ENCODE measurements at regions not wholly inside any gene's neighbourhood (a gene's known extent, or its start where the extent isn't known, plus 50 kb on each side); places are given as distances from the start of the nearest gene placed in this dataset.

DNA sequence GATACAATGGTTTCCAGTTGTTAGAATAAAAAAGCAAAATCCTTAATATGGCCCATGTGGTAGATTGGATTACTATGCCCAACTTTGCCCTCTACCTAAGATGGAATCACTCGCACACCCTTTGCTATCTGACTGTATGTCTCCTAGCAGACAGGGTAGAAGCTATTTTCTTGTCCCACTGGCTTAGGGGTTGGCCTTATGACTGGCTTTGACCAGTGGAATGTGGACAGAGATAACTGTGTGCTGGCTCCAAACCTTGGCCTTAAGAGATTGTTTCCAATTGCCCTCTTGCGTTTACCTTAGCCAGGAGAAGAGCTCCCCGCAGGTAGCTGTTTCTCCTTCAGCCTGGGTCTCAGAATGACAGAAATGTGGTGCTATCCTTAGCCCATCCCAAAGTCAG lies 355.9 kb downstream of the BCOR start:
- Histone ChIP-seq H4K5ac (ENCODE audit: insufficient read length, low read depth, low read length) (no peak overlapping the region), H2BK20ac (ENCODE audit: low read depth, low read length, poor library complexity, severe bottlenecking) (no peak overlapping the region), H3K9ac (ENCODE audit: extremely low read depth, insufficient read length, low read length) (no peak overlapping the region), H2BK5ac (ENCODE audit: insufficient read length, low read length) (no peak overlapping the region), H3K23ac (ENCODE audit: insufficient read length, low read depth, low read length) (no peak overlapping the region), H3K56ac (ENCODE audit: insufficient read length, low read depth, low read length) (no peak overlapping the region), H3K79me2 (ENCODE audit: insufficient read depth, low read length) (no peaks in the 10 kb centered on the region), H3K27me3 (ENCODE audit: insufficient read depth, low read length) (no peaks in the 10 kb centered on the region), H2BK120ac (ENCODE audit: low read depth, low read length, poor library complexity, severe bottlenecking) (no peak overlapping the region), H3K79me1 (ENCODE audit: insufficient read depth, low read depth, low read length, poor library complexity, severe bottlenecking) (no peaks in the 10 kb centered on the region), H3K14ac (ENCODE audit: insufficient read depth, low read length) (no peak overlapping the region), H2AK5ac (ENCODE audit: insufficient read length, low read length) (no peak overlapping the region), H3K4me1 (ENCODE audit: insufficient read depth, low read length) (0 out of 2 replicates have a peak, but pooled peaks cover 2% of the 10 kb centered on the region), H3K27ac (ENCODE audit: insufficient read length, low read depth, low read length) (no peak overlapping the region), H2BK15ac (ENCODE audit: low read depth, low read length) (no peak overlapping the region), H3K23me2 (ENCODE audit: insufficient read length, low read depth, low read length, poor library complexity, severe bottlenecking) (peaks cover 3% of the 10 kb centered on the region), H4K8ac (replicated peaks; ENCODE audit: insufficient read length, low read depth, low read length) (no peak overlapping the region), H4K20me1 (ENCODE audit: control insufficient read depth, insufficient read depth, insufficient read length) (no peaks in the 10 kb centered on the region), H3K4ac (ENCODE audit: low read depth, low read length) (no peak overlapping the region), H3K9me3 (ENCODE audit: control insufficient read depth, low read depth, low read length) (no peaks in the 10 kb centered on the region), H3K4me2 (ENCODE audit: insufficient read depth, insufficient read length, low read length) (no peak overlapping the region), H3K18ac (ENCODE audit: insufficient read length, low read depth, low read length) (no peak overlapping the region), H4K91ac (ENCODE audit: insufficient read length, low read depth, low read length) (no peak overlapping the region), H2BK12ac (ENCODE audit: insufficient read length, low read depth, low read length) (no peak overlapping the region), H3T11ph (ENCODE audit: low read length) (no peak overlapping the region), H2AFZ (ENCODE audit: low read length) (no peak overlapping the region)
- no peaks in the 10 kb centered on the region for H3K27me3 Mint-ChIP-seq (ENCODE audit: low read depth)
- H3K27ac Mint-ChIP-seq: no peak overlapping the region
- no peak for DNase-seq
- TF ChIP-seq, protein P1, sequence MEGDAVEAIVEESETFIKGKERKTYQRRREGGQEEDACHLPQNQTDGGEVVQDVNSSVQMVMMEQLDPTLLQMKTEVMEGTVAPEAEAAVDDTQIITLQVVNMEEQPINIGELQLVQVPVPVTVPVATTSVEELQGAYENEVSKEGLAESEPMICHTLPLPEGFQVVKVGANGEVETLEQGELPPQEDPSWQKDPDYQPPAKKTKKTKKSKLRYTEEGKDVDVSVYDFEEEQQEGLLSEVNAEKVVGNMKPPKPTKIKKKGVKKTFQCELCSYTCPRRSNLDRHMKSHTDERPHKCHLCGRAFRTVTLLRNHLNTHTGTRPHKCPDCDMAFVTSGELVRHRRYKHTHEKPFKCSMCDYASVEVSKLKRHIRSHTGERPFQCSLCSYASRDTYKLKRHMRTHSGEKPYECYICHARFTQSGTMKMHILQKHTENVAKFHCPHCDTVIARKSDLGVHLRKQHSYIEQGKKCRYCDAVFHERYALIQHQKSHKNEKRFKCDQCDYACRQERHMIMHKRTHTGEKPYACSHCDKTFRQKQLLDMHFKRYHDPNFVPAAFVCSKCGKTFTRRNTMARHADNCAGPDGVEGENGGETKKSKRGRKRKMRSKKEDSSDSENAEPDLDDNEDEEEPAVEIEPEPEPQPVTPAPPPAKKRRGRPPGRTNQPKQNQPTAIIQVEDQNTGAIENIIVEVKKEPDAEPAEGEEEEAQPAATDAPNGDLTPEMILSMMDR (conservative IDR thresholded peaks at IDR 0.05): no peak
- no CpG with 5 or more reads among the region's 3 CpGs for WGBS (ENCODE audit: extremely low coverage, insufficient read length, low lambda C conversion rate)
- peaks cover 6 to 10% of the 10 kb centered on the region in 2 experiments for H3K4me1 Mint-ChIP-seq
- peaks cover 61 to 64% of the 10 kb centered on the region in 2 experiments for H3K9me3 Mint-ChIP-seq
- peaks cover 0 to 3% (median 0%) of the 10 kb centered on the region in 3 experiments; a peak in 3 of 7 replicates for H3K36me3 Mint-ChIP-seq (ENCODE audit: insufficient read depth in 1 of 3, low read depth in 3 of 3)
- no peak overlapping the region for H3K4me3 Mint-ChIP-seq

Measured in H9 (cell line).